ENCODE measurements at regions not wholly inside any gene's neighbourhood (a gene's known extent, or its start where the extent isn't known, plus 50 kb on each side); places are given as distances from the start of the nearest gene placed in this dataset.
A peak's percentile ranks its signal among the peaks of the same experiment; 100 is the strongest.

- H3K27ac ChIP-seq: no peak overlapping the region
- no peaks in the 10 kb centered on the region for H3K4me1 ChIP-seq (replicated peaks in 1 of 2)
- in situ Hi-C loops (cut with MboI; ENCODE audit: low pct_unique_long_range_greater_than_20kb in 2 of 9, low sequenced_read_pairs in 9 of 9, unreplicated experiment in 9 of 9): loop anchor here in 1 of 9 experiments (25.0 kb wide), 1 partner anchor 270 kb away; no protein-coding TSS in a partner anchor
- no peak overlapping the region for H3K4me3 ChIP-seq
- peak in 1 of 8 experiments; percentile 43 for ATAC-seq (replicated peaks in 6 of 8)
- 63 to 100% (median 96%) methylated on average over 2 of the region's 2 CpGs; no CpG with 5 or more reads in 1 of the 10 experiments for WGBS, 10 experiments
Measured at GRCh38 chr4:114057746-114058145, 78.3 kb upstream of the ARSJ start.

DNA sequence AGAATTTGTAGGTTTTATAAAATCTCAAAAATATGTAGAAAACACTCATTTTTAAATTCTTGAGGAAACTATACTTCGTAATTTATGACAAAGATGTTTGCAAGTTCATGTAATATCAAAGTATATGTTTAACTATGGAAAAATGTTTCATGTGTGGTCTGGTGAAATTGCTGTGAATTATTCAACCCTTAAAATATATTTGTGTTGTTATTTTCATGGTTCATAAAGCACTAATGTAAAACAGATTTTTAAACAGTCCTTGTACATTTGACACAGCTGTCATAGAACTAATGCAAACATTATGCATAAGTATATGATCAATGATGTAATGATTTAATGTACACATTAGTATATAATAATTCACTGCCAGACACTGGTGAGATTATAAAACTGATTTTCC, 83.1 kb upstream of the ARSJ start:
- in situ Hi-C loops (cut with MboI; ENCODE audit: low pct_unique_long_range_greater_than_20kb in 2 of 9, low sequenced_read_pairs in 9 of 9, unreplicated experiment in 9 of 9): loop anchor here in 1 of 9 experiments (25.0 kb wide), 1 partner anchor 275 kb away; no protein-coding TSS in a partner anchor
- no peak overlapping the region for H3K4me3 ChIP-seq
- ATAC-seq (replicated peaks in 6 of 8): no peak
- H3K27ac ChIP-seq: no peak overlapping the region
- no peaks in the 10 kb centered on the region for H3K4me1 ChIP-seq (replicated peaks in 1 of 2)
- WGBS, 10 experiments: 33 to 100% (median 92%) methylated on average over 1 of the region's 1 CpG

GRCh38 chr4:114072781-114073180, 93.3 kb upstream of the ARSJ start:
- in situ Hi-C loops (cut with MboI; ENCODE audit: low pct_unique_long_range_greater_than_20kb in 2 of 9, low sequenced_read_pairs in 9 of 9, unreplicated experiment in 9 of 9): loop anchor here in 1 of 9 experiments (10.0 to 25.0 kb wide), 2 partner anchors 118 to 285 kb away; no protein-coding TSS in a partner anchor
- ATAC-seq (replicated peaks in 6 of 8): no peak
- 60 to 100% (median 92%) methylated on average over 1 of the region's 1 CpG; no CpG with 5 or more reads in 3 of the 10 experiments for WGBS, 10 experiments
- Histone ChIP-seq H3K27ac (no peak overlapping the region), H3K4me1 (replicated peaks in 1 of 2) (no peaks in the 10 kb centered on the region), H3K4me3 (no peak overlapping the region)

- no peak for ATAC-seq (replicated peaks in 6 of 8)
- Histone ChIP-seq H3K27ac (no peak overlapping the region), H3K4me3 (no peak overlapping the region), H3K4me1 (replicated peaks in 1 of 2) (no peaks in the 10 kb centered on the region)
- in situ Hi-C loops (cut with MboI; ENCODE audit: low pct_unique_long_range_greater_than_20kb in 2 of 9, low sequenced_read_pairs in 9 of 9, unreplicated experiment in 9 of 9): loop anchor here in 1 of 9 experiments (10.0 kb wide), 1 partner anchor 122 kb away; no protein-coding TSS in a partner anchor
- 22 to 100% (median 93%) methylated on average over 1 of the region's 1 CpG; no CpG with 5 or more reads in 4 of the 10 experiments for WGBS, 10 experiments
Measured at GRCh38 chr4:114076899-114077570, 97.6 kb upstream of the ARSJ start.

- no peak overlapping the region for H3K27ac ChIP-seq
- no peak overlapping the region for H3K4me3 ChIP-seq
- in situ Hi-C loops (cut with MboI; ENCODE audit: low pct_unique_long_range_greater_than_20kb in 2 of 9, low sequenced_read_pairs in 9 of 9, unreplicated experiment in 9 of 9): loop anchor here in 1 of 9 experiments (10.0 kb wide), 1 partner anchor 123 kb away; no protein-coding TSS in a partner anchor
- no peaks in the 10 kb centered on the region for H3K4me1 ChIP-seq (replicated peaks in 1 of 2)
- peak in 2 of 8 experiments; percentile 68 to 81 for ATAC-seq (replicated peaks in 6 of 8)
Measured at GRCh38 chr4:114077610-114078009, 98.2 kb upstream of the ARSJ start.

DNA sequence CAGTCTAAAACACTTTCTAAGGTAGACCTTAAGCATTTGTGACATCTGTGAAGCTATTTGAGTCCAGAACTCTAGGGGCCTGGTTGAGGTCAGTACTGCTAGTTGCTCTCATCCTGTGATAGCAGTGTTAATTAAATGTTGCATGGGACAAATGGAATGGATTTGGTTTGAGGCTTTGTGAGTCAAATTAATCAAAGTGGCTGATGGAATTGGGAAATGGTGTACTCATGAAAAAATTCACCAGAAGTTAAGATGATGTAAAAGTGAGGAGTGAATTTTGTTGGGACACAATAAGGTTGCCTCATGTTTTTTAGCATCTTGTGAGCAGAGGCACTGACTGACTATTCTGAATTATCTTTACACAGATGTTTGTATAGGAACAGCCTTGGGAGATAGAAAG, 99.2 kb upstream of the ARSJ start:
- Histone ChIP-seq H3K4me3 (no peak overlapping the region), H3K4me1 (replicated peaks in 1 of 2) (no peaks in the 10 kb centered on the region), H3K27ac (no peak overlapping the region)
- no peak for ATAC-seq (replicated peaks in 6 of 8)
- in situ Hi-C loops (cut with MboI; ENCODE audit: low pct_unique_long_range_greater_than_20kb in 2 of 9, low sequenced_read_pairs in 9 of 9, unreplicated experiment in 9 of 9): loop anchor here in 1 of 9 experiments (10.0 kb wide), 1 partner anchor 124 kb away; no protein-coding TSS in a partner anchor

DNA sequence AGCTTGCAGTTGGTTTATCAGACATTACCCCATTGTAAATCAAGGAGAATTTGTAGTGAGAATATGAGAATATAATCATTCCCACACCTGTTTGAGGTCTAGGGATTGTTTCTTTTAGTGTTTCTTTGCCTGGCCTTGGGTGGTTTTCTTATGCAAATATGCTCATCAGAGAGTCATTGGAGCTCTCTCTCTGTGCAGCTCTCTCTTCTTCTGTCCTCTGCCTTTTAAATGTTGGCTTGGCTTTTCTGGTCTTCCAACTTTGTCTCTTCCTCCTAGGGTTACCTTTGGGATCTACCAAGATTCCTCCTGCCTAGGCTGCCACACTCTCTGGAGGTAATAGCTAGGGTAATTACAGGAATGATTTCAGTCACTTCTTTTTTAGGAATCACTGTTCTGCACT, 102.3 kb upstream of the ARSJ start:
- Histone ChIP-seq H3K4me3 (no peak overlapping the region), H3K27ac (no peak overlapping the region), H3K4me1 (replicated peaks in 1 of 2) (no peaks in the 10 kb centered on the region)
- ATAC-seq (replicated peaks in 6 of 8): no peak
- in situ Hi-C loops (cut with MboI; ENCODE audit: low pct_unique_long_range_greater_than_20kb in 2 of 9, low sequenced_read_pairs in 9 of 9, unreplicated experiment in 9 of 9): no loop called here

DNA sequence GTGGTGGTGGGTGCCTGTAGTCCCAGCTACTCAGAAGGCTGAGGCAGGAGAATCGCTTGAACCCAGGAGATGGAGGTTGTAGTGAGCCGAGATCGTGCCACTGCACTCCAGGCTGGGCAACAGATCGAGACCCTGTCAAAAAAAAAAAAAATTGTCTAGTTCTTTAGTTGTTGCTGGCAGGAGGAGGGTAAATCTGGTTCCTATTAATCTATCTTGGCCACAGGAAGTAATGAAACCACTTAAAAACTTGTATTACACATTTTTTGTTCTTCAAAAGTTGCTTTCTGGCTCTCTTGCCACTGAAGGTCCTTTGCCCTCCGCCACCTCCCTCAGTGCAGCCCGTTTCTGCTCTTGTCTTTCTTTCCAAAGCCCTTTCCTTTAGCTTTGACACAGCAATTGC, 102.9 kb upstream of the ARSJ start:
- Histone ChIP-seq H3K27ac (no peak overlapping the region), H3K4me1 (replicated peaks in 1 of 2) (no peaks in the 10 kb centered on the region), H3K4me3 (no peak overlapping the region)
- no peak for ATAC-seq (replicated peaks in 6 of 8)
- 57 to 100% (median 81%) methylated on average over 2 to 5 of the region's 6 CpGs; no CpG with 5 or more reads in 4 of the 10 experiments for WGBS, 10 experiments
- in situ Hi-C loops (cut with MboI; ENCODE audit: low pct_unique_long_range_greater_than_20kb in 2 of 9, low sequenced_read_pairs in 9 of 9, unreplicated experiment in 9 of 9): no loop called here

DNA sequence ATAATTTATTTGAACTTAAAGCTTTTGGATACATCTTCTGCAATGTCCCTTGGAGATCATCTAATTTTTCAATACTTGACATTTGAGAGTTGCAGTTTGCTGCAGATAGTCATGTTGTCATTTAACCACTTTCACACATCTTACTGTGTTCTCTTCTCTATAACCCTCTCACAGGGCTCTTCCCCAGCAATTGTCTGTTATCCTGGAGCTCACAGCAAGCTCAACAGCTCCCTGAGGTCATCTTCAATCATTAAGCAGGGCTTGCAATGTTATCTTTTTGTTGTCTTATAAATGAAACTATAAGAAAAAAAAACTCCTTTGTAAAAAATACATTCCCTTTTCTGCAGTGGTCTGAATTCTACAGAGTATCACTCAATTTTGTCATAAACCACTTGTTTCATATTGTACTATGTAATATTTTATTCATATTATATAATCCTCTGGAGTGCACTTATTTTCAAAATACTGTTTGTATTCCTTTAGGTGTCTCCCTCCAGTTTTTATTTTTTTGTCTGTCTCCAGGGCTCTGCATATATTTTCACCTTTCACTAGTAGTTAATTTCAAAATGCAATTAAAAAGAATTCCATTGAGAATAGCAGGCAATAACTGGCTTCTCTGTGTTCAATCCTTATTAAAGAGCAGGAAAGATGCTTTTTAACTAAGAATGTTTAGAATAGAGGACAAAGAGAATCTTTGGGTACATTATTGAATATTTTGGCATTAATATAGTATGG, 106.3 kb upstream of the ARSJ start:
- Histone ChIP-seq H3K4me3 (no peak overlapping the region), H3K4me1 (replicated peaks in 1 of 2) (no peaks in the 10 kb centered on the region), H3K27ac (no peak overlapping the region)
- no peak for ATAC-seq (replicated peaks in 6 of 8)
- in situ Hi-C loops (cut with MboI; ENCODE audit: low pct_unique_long_range_greater_than_20kb in 2 of 9, low sequenced_read_pairs in 9 of 9, unreplicated experiment in 9 of 9): no loop called here

DNA sequence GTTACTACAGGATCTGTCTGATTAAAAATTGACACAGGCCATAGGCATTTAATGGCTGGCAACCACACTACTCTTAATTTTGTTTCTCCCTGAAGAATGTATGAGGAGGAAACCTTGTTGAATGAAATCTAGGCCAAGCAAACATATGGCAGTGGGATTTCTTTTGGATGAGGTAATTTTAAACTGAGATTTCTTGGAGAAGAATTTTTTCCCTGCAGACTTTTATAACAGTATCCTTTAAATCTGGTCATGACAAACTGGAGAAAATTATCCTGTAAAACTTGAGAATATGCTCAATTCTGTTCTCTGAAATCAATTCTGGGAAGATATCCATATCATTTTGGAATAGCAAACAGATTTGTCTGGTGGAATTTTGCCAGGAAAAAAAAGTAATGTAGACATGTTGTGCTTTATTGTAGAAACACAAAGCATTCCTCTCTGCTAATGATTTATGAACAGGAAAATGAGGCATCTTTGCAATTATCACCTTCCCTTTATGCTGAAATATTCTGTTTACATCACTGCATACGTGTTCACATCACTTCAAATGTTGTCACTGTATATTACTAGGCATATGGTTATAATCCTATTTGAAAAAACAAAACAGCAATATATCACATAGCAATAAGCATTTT, 108.3 kb upstream of the ARSJ start:
- no peak overlapping the region for H3K27ac ChIP-seq
- H3K4me1 ChIP-seq (replicated peaks in 1 of 2): no peaks in the 10 kb centered on the region
- no peak overlapping the region for H3K4me3 ChIP-seq
- WGBS, 10 experiments: 8 to 90% (median 46%) methylated on average over 1 of the region's 1 CpG; no CpG with 5 or more reads in 3 of the 10 experiments
- peak in 2 of 8 experiments; percentile 28 to 53 for ATAC-seq (replicated peaks in 6 of 8)
- in situ Hi-C loops (cut with MboI; ENCODE audit: low pct_unique_long_range_greater_than_20kb in 2 of 9, low sequenced_read_pairs in 9 of 9, unreplicated experiment in 9 of 9): no loop called here

DNA sequence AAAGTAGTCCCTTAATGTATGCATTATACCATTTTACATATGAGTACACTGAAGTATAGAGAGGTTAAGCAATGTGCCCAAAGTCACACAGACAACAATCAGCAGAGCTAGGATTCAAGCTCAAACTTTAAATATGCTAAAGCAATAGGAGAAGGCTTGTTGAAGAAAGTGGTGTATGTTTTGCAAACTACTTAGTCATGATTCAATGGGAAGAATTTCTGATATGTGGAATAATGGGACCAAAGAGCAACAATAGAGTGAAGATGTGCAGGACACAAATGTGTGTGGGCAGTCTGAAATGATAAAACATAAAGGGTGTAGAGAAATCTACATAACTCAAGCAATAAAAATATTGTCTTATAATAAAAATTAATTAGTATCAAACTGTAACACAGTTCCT, 109.0 kb upstream of the ARSJ start:
- no peak overlapping the region for H3K4me3 ChIP-seq
- in situ Hi-C loops (cut with MboI; ENCODE audit: low pct_unique_long_range_greater_than_20kb in 2 of 9, low sequenced_read_pairs in 9 of 9, unreplicated experiment in 9 of 9): no loop called here
- H3K27ac ChIP-seq: no peak overlapping the region
- ATAC-seq (replicated peaks in 6 of 8): peak in 2 of 8 experiments; percentile 36 to 37
- H3K4me1 ChIP-seq (replicated peaks in 1 of 2): no peaks in the 10 kb centered on the region

DNA sequence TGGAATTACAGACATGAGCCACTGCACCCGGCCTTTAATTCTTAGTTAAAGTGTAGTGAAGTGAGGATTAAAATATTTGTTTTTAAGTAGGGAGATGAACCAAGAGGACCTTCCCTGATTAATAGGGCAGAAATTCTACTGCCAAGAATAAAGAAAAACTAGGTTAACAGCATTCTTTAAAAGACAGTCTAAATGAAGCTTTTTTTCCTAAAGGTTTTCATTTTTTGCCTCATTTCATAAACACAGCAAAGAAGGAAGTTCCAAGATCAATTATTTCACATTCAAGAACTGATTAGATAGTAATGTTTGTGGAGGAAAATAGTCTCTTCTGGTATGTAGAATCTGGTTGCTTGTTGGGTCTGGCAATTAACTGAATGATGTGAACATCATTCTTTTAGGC, 112.1 kb upstream of the ARSJ start:
- in situ Hi-C loops (cut with MboI; ENCODE audit: low pct_unique_long_range_greater_than_20kb in 2 of 9, low sequenced_read_pairs in 9 of 9, unreplicated experiment in 9 of 9): no loop called here
- Histone ChIP-seq H3K4me3 (no peak overlapping the region), H3K4me1 (replicated peaks in 1 of 2) (no peaks in the 10 kb centered on the region), H3K27ac (no peak overlapping the region)
- ATAC-seq (replicated peaks in 6 of 8): no peak
- WGBS, 10 experiments: 40 to 100% (median 83%) methylated on average over 1 of the region's 1 CpG; no CpG with 5 or more reads in 3 of the 10 experiments

GRCh38 chr4:114093221-114093715, 113.8 kb upstream of the ARSJ start:
- Histone ChIP-seq H3K27ac (no peak overlapping the region), H3K4me1 (replicated peaks in 1 of 2) (no peaks in the 10 kb centered on the region), H3K4me3 (no peak overlapping the region)
- ATAC-seq (replicated peaks in 6 of 8): no peak
- in situ Hi-C loops (cut with MboI; ENCODE audit: low pct_unique_long_range_greater_than_20kb in 2 of 9, low sequenced_read_pairs in 9 of 9, unreplicated experiment in 9 of 9): no loop called here
